Stimulated activated CD4-positive, alpha-beta T cell treated with anti-CD3 and anti-CD28 coated beads, Interleukin-12 subunit alpha, Interleukin-12 subunit beta, amount 100 ng/mL, for 24 hours (primary cell): ENCODE measurements at regions not wholly inside any gene's neighbourhood (a gene's known extent, or its start where the extent isn't known, plus 50 kb on each side); places are given as distances from the start of the nearest gene placed in this dataset.

Experiments
- DNase-seq, 2 experiments: peaks; one replicate each; pipeline ENCODE4 v3.0.0-alpha.2; 2020; ENCODE audit warnings: low read depth in 2 of 2

DNA sequence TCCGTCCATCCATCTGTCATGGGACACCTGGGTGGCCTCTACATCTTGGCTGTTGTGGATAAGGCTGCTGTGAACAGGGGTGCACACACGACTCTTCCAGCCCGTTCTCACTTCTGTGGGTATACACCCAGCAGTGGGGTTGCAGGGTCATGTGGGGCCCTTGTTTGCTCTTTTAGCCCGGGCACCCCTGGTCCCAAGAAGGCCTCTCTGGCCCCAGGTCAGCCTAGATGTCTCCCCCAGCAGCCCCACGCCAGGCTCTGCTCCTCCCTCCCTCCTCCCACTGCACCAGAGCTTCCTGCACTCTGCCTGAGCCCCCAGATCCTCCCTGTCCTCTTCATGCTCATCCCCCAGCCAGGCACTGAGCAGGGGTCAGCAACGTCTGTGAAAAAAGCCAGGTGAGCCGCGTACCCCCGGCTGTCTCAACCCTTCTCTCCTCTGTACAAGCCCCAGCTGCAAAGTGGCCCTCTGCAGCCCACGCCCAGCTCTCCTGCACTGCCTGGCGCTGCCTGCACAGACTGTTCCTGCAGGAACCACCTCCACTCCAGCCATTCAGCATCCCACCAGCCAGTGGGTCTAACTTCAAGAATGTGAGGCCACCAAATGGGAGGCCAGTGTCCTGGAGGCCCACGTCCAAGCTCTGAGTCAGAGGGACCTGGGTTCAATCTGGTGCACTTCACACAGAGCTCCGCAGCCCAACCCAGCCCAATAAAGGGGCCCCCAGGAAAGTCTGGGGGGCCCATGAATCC, 1508.9 kb downstream of the BRD1 start:
- DNase-seq = no peak

DNA sequence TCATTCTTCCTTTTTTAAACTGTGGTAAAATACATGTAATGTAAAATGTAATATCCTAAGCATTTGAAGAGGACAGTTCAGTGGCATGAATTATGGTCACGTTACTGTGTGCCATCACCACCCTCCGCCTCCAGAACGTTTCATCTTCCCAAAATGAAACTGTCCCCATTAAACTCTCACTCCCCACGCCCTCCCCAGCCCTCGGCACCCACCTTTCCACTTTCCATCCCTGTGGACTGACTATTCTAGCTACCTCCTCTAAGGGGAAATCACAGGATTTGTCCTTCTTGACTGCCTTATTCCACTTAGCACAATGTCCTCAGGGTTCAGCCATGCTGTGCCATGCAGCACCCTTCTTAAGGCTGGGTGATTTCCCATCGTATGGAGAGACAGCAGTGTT, 1509.5 kb downstream of the BRD1 start:
- no peak for DNase-seq

GRCh38 chr22:48316257-48317250, 1511.1 kb downstream of the BRD1 start:
- DNase-seq = no peak

- DNase-seq = no peak
Measured at GRCh38 chr22:48315439-48316256, 1512.0 kb downstream of the BRD1 start.

- DNase-seq = no peak
Measured at GRCh38 chr22:48314073-48314472, 1513.6 kb downstream of the BRD1 start.

DNA sequence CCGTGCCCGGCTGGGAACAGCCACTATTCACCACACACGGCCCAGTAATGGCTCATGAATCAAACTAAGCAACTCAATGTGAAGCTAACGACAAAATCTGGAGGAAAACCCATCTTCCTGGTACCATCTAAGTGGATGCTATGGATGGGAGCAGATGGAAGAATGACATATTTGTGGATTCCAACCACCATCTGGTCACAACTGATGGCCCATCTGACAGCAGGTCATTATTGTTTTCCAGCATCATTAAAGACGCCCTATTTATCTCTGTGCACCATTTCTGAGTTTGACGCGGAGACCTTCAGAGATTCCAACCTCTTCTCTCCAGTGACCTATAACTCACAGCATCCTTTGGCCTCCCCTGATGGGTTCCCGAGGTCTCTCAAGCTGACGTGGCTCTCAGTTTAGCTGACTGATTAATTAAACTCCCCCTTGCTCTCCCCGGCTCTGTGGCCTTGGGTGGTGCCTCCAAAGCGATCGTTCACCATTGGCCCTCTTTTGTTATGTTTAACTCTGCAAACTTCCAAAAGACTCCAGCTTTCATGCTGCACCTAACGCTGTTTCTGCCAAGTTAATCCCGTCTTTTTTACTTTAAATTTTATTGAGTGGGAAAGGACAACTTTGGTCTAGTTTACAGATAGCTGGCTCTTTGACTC, 1514.4 kb downstream of the BRD1 start:
- DNase-seq = no peak

GRCh38 chr22:48310740-48311139, 1516.9 kb downstream of the BRD1 start:
- DNase-seq = no peak

DNA sequence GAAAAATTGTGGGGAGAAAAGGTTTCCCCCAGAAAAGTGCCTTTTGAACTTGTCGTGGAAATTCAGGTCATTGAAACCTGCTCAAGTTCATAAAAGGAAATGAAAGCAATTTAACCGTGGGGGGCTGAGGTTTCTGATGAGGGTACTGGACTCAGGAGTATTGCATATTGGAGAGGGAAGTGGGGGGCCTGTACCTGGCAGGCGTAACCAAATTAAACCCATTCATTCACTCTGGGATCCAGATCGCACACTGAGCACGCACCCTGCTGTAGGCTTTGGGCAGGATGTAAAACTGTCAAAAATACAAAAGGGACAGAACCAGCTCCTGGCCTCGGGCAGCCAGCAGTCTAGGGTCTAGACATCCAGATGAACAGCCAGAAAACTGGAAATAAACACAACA, 1517.4 kb downstream of the BRD1 start:
- DNase-seq = no peak

- DNase-seq = no peak
Measured at GRCh38 chr22:48309836-48310235, 1517.8 kb downstream of the BRD1 start.

GRCh38 chr22:48309115-48309705, 1518.5 kb downstream of the BRD1 start:
- DNase-seq = no peak

DNA sequence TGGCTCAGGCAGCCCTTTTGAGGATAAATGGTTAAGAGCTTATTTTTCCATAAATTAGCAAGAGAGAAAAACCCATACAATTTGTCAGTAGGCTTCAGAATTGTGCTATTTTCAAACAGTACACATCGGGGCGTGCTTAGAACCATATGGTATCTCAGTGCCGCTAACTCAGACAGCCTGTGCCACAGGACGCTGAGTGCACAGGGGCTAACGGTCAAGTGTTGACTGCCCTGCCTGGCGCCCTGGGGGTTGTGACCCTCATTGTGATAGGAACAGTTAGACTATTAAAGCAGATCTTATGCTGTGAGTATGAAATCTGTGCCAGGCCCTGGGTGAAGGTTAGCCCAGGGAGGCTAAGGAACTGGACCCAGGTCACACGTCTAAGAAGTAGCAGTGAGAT, 1519.7 kb downstream of the BRD1 start:
- no peak for DNase-seq

DNA sequence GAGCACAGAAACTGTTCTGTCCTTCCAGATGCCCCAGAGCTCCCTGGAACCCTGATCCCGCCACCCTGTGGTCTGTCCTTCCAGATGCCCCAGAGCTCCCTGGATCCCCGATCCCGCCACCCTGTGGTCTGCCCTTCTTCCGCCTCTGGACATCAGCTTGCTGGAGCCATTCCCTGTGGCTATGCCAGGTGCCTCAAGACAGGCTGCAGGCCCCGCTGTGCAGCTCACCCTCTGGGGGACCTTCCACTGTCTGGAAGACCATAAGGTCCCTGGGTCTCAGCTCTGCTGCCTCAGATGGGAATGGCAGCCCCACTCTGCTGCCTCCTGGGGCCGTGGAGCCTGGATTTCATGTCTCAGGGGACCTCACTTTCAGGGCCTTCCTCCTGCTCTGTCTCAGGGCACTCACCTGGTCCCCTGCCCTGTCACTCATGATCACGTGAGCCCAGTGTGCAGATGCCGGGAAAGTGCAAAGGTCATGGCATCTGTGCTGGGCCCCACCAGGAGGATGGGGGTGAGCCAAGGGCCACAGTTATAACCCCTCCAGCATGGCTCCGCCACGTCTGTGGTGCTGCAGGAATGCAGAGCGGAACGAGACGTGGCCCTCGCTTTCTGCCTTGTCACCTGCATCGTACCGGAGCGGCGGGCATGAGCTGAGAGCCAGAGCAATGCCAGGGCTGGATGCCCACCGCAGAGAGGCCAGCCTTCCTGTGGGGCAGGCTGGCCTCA, 1520.7 kb downstream of the BRD1 start:
- DNase-seq = no peak

- no peak for DNase-seq
Measured at GRCh38 chr22:48306284-48306683, 1521.4 kb downstream of the BRD1 start.

DNA sequence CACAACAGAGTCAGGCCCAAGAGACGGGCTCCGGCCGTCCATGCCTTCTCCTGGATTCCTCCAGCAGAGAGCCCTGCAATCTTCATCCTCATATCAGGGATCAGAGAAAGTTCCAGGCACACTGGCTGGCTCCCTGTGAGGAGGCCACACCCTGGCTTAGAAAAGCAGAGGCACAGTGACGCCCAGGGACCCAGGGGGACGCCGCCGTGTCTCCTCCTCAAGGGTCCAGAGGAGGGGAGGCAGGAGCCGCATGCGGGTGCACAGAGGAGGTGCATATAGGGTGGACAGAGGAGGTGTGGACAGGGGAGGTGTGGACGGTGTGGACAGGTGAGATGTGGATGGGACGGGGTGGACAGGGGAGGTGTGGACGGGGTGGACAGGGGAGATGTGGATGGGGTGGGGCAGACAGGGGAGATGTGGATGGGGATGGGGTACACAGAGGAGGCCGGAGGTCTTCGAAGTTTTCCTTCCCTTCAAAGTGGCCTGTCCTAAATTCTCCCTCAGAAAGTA, 1521.9 kb downstream of the BRD1 start:
- DNase-seq = no peak

- no peak for DNase-seq
Measured at GRCh38 chr22:48303369-48303725, 1524.3 kb downstream of the BRD1 start.

GRCh38 chr22:48302657-48303368, 1524.9 kb downstream of the BRD1 start:
- no peak for DNase-seq

DNA sequence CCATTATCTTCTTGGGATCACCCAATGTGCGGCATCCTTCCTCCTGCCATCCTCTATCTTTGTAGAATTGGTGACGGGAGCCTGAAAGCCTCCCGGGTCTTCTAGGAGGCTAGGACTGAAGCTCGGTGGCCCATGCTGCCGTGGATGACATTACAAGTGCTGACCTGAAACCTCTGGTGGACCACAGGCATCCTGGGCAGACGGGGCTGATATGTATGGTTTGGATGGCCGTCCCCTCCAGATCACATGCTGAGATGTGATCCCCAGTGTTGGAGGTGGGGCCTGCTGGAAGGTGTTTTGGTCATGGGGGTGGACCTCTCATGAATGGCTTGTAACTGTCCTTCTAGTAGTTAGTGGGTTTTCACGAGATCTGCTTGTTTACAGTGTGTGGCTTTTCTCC, 1525.8 kb downstream of the BRD1 start:
- DNase-seq = no peak

GRCh38 chr22:48301421-48301820, 1526.3 kb downstream of the BRD1 start:
- DNase-seq = no peak

DNA sequence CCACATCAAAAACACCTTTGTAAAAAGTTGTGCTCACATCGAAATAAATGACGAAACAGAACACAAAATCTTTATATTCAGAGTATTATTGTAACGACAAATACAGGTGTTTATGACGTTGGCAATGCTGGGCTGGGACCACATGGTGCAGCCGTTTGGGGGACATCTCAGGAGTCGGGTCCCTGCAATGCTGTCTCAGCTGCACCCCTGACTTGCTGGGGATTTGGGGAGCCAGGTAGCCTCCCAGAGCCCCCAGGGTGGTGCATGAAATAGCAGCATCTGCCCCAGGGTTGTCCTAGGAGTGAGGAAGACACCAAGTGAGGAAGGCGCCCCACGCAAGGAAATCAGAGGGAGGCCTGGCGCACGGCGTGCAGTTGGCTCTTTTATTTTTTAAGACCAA, 1526.8 kb downstream of the BRD1 start:
- no peak for DNase-seq

- DNase-seq = no peak
Measured at GRCh38 chr22:48299801-48300200, 1527.9 kb downstream of the BRD1 start.
